ENCODE measurements at regions not wholly inside any gene's neighbourhood (a gene's known extent, or its start where the extent isn't known, plus 50 kb on each side); places are given as distances from the start of the nearest gene placed in this dataset.

- TF ChIP-seq EZH2phosphoT487 (IDR thresholded peaks at IDR 0.05; ENCODE audit: low read depth) = no peak
- no peak for TF ChIP-seq CTCF (IDR thresholded peaks at IDR 0.05; ENCODE audit: low read depth, low read length)
Observed at GRCh38 chr3:35519936-35520335, 119.4 kb upstream of the ARPP21 start.
